ENCODE measurements at regions not wholly inside any gene's neighbourhood (a gene's known extent, or its start where the extent isn't known, plus 50 kb on each side); places are given as distances from the start of the nearest gene placed in this dataset.
"Not testable (repeated sequence)": the region's sequence is repeated elsewhere in the genome, so short reads cannot be mapped to it uniquely, and the experiment has no call there.

- DNase-seq (ENCODE audit: low read depth) = peak; percentile 80
These were observed 131.3 kb upstream of the GMDS start for GRCh38 chr6:2376429-2377355.

- DNase-seq (ENCODE audit: low read depth) = no peak
These were observed 130.0 kb upstream of the GMDS start for GRCh38 chr6:2375443-2375842.

GRCh38 chr6:2369606-2370005 is 124.2 kb upstream of the GMDS start:
- DNase-seq (ENCODE audit: low read depth) = no peak

- no peak for DNase-seq (ENCODE audit: low read depth)
These were observed 117.8 kb upstream of the GMDS start for GRCh38 chr6:2363211-2363610.

- no peak for DNase-seq (ENCODE audit: low read depth)
These were observed 115.8 kb upstream of the GMDS start for GRCh38 chr6:2361195-2361594.

- DNase-seq (ENCODE audit: low read depth) = no peak
These were observed 115.3 kb upstream of the GMDS start for GRCh38 chr6:2360716-2361115.

GRCh38 chr6:2360126-2360525 is 114.7 kb upstream of the GMDS start:
- DNase-seq (ENCODE audit: low read depth) = no peak

- DNase-seq (ENCODE audit: low read depth) = peak; percentile 8
These were observed 109.7 kb upstream of the GMDS start for GRCh38 chr6:2355150-2355549.

- DNase-seq (ENCODE audit: low read depth) = no peak
These were observed 108.7 kb upstream of the GMDS start for GRCh38 chr6:2354138-2354491.

GRCh38 chr6:2353412-2354137 is 108.2 kb upstream of the GMDS start:
- DNase-seq (ENCODE audit: low read depth) = peak; percentile 31

- DNase-seq (ENCODE audit: low read depth) = peak; percentile 48
These were observed 106.5 kb upstream of the GMDS start for GRCh38 chr6:2351807-2352431.

GRCh38 chr6:2351090-2351489 is 105.7 kb upstream of the GMDS start:
- DNase-seq (ENCODE audit: low read depth) = no peak

- no peak for DNase-seq (ENCODE audit: low read depth)
These were observed 100.7 kb upstream of the GMDS start for GRCh38 chr6:2346078-2346477.

GRCh38 chr6:2344319-2344905 is 99.0 kb upstream of the GMDS start:
- no peak for DNase-seq (ENCODE audit: low read depth)

- no peak for DNase-seq (ENCODE audit: low read depth)
These were observed 82.2 kb upstream of the GMDS start for GRCh38 chr6:2327591-2327990.

- no peak for DNase-seq (ENCODE audit: low read depth)
These were observed 79.0 kb upstream of the GMDS start for GRCh38 chr6:2324166-2324953.

GRCh38 chr6:2317498-2317897 is 72.1 kb upstream of the GMDS start:
- DNase-seq (ENCODE audit: low read depth) = not testable (repeated sequence)

GRCh38 chr6:2314641-2315040 is 69.2 kb upstream of the GMDS start:
- no peak for DNase-seq (ENCODE audit: low read depth)

GRCh38 chr6:2310042-2310441 is 64.6 kb upstream of the GMDS start:
- no peak for DNase-seq (ENCODE audit: low read depth)

GRCh38 chr6:2309122-2309521 is 63.7 kb upstream of the GMDS start:
- no peak for DNase-seq (ENCODE audit: low read depth)

- DNase-seq (ENCODE audit: low read depth) = no peak
These were observed 62.4 kb upstream of the GMDS start for GRCh38 chr6:2307799-2308198.

GRCh38 chr6:2305951-2306350 is 60.5 kb upstream of the GMDS start:
- DNase-seq (ENCODE audit: low read depth) = no peak
